ENCODE measurements at regions not wholly inside any gene's neighbourhood (a gene's known extent, or its start where the extent isn't known, plus 50 kb on each side); places are given as distances from the start of the nearest gene placed in this dataset.

DNA sequence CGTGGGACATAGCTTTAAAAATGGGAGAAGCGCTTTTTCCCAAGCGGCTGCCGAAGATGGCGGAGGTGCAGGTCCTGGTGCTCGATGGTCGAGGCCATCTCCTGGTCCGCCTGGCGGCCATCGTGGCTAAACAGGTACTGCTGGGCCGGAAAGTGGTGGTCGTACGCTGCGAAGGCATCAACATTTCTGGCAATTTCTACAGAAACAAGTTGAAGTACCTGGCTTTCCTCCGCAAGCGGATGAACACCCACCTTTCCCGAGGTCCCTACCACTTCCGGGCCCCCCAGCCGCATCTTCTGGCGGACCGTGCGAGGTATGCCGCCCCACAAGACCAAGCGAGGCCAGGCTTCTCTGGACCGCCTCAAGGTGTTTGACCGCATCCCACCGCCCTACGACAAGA lies 245.5 kb downstream of the MRPL39 start:
- Histone ChIP-seq H3K4me3 (no peak overlapping the region), H3K36me3 (no peaks in the 10 kb centered on the region), H3K27ac (no peak overlapping the region), H3K27me3 (ENCODE audit: low read depth) (no peaks in the 10 kb centered on the region), H3K9me3 (no peaks in the 10 kb centered on the region), H3K4me1 (no peaks in the 10 kb centered on the region)
- intact Hi-C loops (cut with DNase I), result no loop called here
- TF ChIP-seq, protein P1, sequence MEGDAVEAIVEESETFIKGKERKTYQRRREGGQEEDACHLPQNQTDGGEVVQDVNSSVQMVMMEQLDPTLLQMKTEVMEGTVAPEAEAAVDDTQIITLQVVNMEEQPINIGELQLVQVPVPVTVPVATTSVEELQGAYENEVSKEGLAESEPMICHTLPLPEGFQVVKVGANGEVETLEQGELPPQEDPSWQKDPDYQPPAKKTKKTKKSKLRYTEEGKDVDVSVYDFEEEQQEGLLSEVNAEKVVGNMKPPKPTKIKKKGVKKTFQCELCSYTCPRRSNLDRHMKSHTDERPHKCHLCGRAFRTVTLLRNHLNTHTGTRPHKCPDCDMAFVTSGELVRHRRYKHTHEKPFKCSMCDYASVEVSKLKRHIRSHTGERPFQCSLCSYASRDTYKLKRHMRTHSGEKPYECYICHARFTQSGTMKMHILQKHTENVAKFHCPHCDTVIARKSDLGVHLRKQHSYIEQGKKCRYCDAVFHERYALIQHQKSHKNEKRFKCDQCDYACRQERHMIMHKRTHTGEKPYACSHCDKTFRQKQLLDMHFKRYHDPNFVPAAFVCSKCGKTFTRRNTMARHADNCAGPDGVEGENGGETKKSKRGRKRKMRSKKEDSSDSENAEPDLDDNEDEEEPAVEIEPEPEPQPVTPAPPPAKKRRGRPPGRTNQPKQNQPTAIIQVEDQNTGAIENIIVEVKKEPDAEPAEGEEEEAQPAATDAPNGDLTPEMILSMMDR (IDR thresholded peaks at IDR 0.05), result no peak
- ATAC-seq, result no peak
- no peak for DNase-seq

DNA sequence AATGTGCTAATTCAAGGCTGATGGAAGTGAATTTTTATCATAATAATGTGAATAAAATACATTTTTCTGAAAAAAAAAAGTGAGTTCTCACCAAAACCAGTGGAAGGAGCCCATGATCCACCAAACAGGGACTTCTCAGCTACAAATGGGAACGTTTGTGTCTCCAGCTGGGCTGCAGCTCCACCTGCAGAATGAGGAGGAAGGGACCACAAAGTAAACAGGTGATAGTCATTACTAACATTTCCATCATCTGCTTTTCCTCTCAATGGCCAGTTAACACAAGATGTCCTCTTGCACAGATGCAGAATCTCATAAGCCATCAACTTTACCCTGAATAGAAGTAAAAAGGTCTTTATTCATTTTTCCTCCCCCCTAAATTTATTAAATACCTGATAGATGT lies 246.2 kb downstream of the MRPL39 start:
- TF ChIP-seq, protein P1 (IDR thresholded peaks at IDR 0.05), result no peak
- DNase-seq, result no peak
- ATAC-seq, result no peak
- H3K4me3 ChIP-seq, result no peak overlapping the region
- H3K36me3 ChIP-seq, result no peaks in the 10 kb centered on the region
- intact Hi-C loops (cut with DNase I), result no loop called here
- H3K27me3 ChIP-seq (ENCODE audit: low read depth), result no peaks in the 10 kb centered on the region
- no peak overlapping the region for H3K27ac ChIP-seq
- H3K9me3 ChIP-seq, result no peaks in the 10 kb centered on the region
- no peaks in the 10 kb centered on the region for H3K4me1 ChIP-seq

DNA sequence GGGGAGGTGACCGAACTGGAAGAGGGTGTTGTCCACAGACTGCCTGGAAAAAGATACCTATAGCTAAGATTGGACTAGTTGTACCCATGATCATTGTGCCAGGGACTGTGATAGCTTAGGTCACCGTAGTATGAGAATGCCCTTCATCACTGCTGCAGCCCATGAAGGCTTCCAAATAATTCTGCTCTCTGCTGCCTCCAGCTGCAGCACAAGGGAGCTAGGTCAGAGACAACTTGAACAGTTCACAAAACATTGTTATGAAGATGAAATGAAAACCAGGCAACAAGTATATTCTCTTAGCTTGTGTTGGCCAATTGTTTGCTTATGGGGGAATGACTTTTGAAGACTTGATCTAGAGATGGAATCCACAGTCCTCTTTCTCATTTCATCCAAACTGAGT lies 246.7 kb downstream of the MRPL39 start:
- H3K4me1 ChIP-seq, result no peaks in the 10 kb centered on the region
- ATAC-seq, result no peak
- intact Hi-C loops (cut with DNase I), result no loop called here
- no peak overlapping the region for H3K27ac ChIP-seq
- no peak overlapping the region for H3K4me3 ChIP-seq
- H3K27me3 ChIP-seq (ENCODE audit: low read depth), result no peaks in the 10 kb centered on the region
- H3K9me3 ChIP-seq, result no peaks in the 10 kb centered on the region
- TF ChIP-seq, protein P1 (IDR thresholded peaks at IDR 0.05), result no peak
- DNase-seq, result no peak
- H3K36me3 ChIP-seq, result no peaks in the 10 kb centered on the region

DNA sequence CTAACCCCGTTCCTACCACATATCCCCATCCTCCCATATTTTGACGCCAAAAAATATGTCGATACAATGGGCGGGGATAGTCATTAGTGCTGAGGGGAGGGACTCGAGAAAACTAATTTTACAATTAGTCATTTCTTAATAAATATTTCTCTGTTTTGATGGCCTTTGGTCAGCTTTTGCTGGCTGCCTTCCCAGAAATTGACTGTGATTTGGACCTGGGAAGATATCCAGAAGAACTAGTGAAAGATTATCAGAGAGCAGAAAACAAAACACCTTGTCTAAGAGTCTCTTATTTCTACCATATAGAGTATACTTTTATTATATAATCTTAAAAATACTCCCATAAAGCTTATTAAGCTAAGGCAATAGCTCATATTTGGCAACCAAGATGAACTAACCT lies 247.6 kb downstream of the MRPL39 start:
- intact Hi-C loops (cut with DNase I), result no loop called here
- DNase-seq (no peak), ATAC-seq (no peak)
- H3K4me1 ChIP-seq, result no peaks in the 10 kb centered on the region
- TF ChIP-seq, protein P1 (IDR thresholded peaks at IDR 0.05), result no peak
- H3K36me3 ChIP-seq, result no peaks in the 10 kb centered on the region
- H3K27me3 ChIP-seq (ENCODE audit: low read depth), result no peaks in the 10 kb centered on the region
- H3K27ac ChIP-seq, result no peak overlapping the region
- no peak overlapping the region for H3K4me3 ChIP-seq
- H3K9me3 ChIP-seq, result no peaks in the 10 kb centered on the region

DNA sequence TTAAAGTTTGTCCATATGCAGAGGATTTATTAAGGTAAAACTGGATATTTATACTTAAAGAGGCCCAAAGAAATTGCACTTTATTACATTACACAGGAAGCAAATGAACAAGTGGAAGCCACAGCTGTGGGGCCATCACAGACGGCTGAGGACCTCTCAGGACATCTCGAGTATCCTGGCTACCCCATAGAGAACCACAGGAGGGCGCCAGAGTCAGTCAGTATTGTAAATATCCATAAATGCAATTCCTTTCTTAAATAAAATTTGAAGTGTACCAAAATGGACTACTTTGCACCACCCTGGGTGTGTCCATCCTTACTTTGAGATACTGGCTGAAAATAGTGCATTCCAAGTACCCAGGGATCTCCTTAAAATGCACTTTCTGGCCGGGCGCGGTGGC lies 257.2 kb downstream of the MRPL39 start:
- DNase-seq, result no peak
- H3K9me3 ChIP-seq, result no peaks in the 10 kb centered on the region
- no peak overlapping the region for H3K27ac ChIP-seq
- no peaks in the 10 kb centered on the region for H3K36me3 ChIP-seq
- H3K27me3 ChIP-seq (ENCODE audit: low read depth), result no peaks in the 10 kb centered on the region
- no peaks in the 10 kb centered on the region for H3K4me1 ChIP-seq
- no peak overlapping the region for H3K4me3 ChIP-seq
- TF ChIP-seq, protein P1 (IDR thresholded peaks at IDR 0.05), result peak; percentile 24
- intact Hi-C loops (cut with DNase I), result no loop called here
- no peak for ATAC-seq
